HEK293T (cell line): ENCODE measurements at regions not wholly inside any gene's neighbourhood (a gene's known extent, or its start where the extent isn't known, plus 50 kb on each side); places are given as distances from the start of the nearest gene placed in this dataset.
"Not testable (repeated sequence)": the region's sequence is repeated elsewhere in the genome, so short reads cannot be mapped to it uniquely, and the experiment has no call there.

Experiments used
- CTCF ChIA-PET: fragments of 350-600 bp; formaldehyde crosslinking; extraction: SDS; loops from one replicate; lab custom pipeline; 2021; ENCODE audit warnings: antibody characterized with exemption, inconsistent platforms; lab: Yijun Ruan, JAX
- POLR2A ChIA-PET: fragments of 350-600 bp; formaldehyde crosslinking; extraction: SDS; loops from one replicate; lab custom pipeline; 2020; ENCODE audit warnings: antibody characterized with exemption, inconsistent platforms; lab: Yijun Ruan, JAX
- DNase-seq: peaks from one replicate; pipeline ENCODE4 v3.0.0; 2012; ENCODE audit warnings: mixed read lengths; ENCODE audit errors: extremely low spot score
- ARNT ChIP-seq: fragments of 450-650 bp; IDR thresholded peaks from 2 replicates; pipeline ENCODE4 v1.6.1; 2017; ENCODE audit warnings: mild to moderate bottlenecking
- BHLHE40 ChIP-seq: fragments of 450-650 bp; IDR thresholded peaks from 2 replicates; pipeline ENCODE4 v1.6.1; 2016; ENCODE audit warnings: mild to moderate bottlenecking, moderate library complexity, borderline replicate concordance
- CTBP1 ChIP-seq: fragments of 450-650 bp; IDR thresholded peaks from 2 replicates; pipeline ENCODE4 v1.6.1; 2016; ENCODE audit warnings: borderline replicate concordance
- ELF4 ChIP-seq: fragments of 450-650 bp; IDR thresholded peaks from 2 replicates; pipeline ENCODE4 v1.6.1; 2017; ENCODE audit warnings: antibody characterized with exemption
- FOXA1 ChIP-seq: fragments of 450-650 bp; IDR thresholded peaks from 2 replicates; pipeline ENCODE4 v1.6.1; 2016; ENCODE audit warnings: mild to moderate bottlenecking
- FOXK2 ChIP-seq: fragments of 450-650 bp; IDR thresholded peaks from 2 replicates; pipeline ENCODE4 v1.6.1; 2016; ENCODE audit warnings: mild to moderate bottlenecking
- FOXM1 ChIP-seq: fragments of 450-650 bp; IDR thresholded peaks from 2 replicates; pipeline ENCODE4 v1.6.1; 2017; ENCODE audit warnings: mild to moderate bottlenecking, borderline replicate concordance
- HDGF ChIP-seq: fragments of 450-650 bp; IDR thresholded peaks from 2 replicates; pipeline ENCODE4 v1.6.1; 2017; ENCODE audit warnings: antibody characterized with exemption, borderline replicate concordance
- L3MBTL2 ChIP-seq: fragments of 450-650 bp; conservative IDR thresholded peaks from 2 replicates; pipeline ENCODE4 v1.6.1; 2016; ENCODE audit warnings: mild to moderate bottlenecking
- LEF1 ChIP-seq: fragments of 450-650 bp; IDR thresholded peaks from 2 replicates; pipeline ENCODE4 v1.6.1; 2017; ENCODE audit warnings: mild to moderate bottlenecking, borderline replicate concordance
- NFRKB ChIP-seq: fragments of 450-650 bp; IDR thresholded peaks from 2 replicates; pipeline ENCODE4 v1.6.1; 2016; ENCODE audit warnings: mild to moderate bottlenecking, moderate library complexity
- PKNOX1 ChIP-seq: fragments of 450-650 bp; IDR thresholded peaks from 2 replicates; pipeline ENCODE4 v1.6.1; 2016
- SP1 ChIP-seq: fragments of 450-650 bp; IDR thresholded peaks from 2 replicates; pipeline ENCODE4 v1.6.1; 2017
- SUZ12 ChIP-seq: fragments of 450-650 bp; IDR thresholded peaks from 2 replicates; pipeline ENCODE4 v1.6.1; 2016; ENCODE audit warnings: mild to moderate bottlenecking
- TARDBP ChIP-seq: fragments of 450-650 bp; IDR thresholded peaks from 2 replicates; pipeline ENCODE4 v1.6.1; 2016
- ZNF384 ChIP-seq: fragments of 450-650 bp; IDR thresholded peaks from 2 replicates; pipeline ENCODE4 v1.6.1; 2016

DNA sequence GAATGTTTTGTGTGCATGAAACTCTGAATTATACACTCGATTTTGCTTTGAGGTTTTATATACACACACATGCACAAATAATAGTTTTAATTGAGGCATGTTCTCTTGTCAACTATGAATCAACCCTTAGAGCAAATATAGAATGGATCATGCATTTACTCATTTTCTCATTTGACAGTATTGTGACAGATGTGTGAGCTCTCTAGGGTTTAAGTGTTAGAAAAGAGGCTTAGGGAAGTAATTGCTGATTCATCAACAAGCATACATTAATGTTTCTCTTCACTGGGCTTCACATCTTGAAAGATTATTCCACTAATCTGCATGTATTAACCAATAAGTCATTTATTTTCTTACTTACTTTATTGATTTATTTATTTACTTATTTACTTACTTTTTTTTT lies 1356.8 kb upstream of the ACO1 start:
- CTCF ChIA-PET = no interaction called here
- POLR2A ChIA-PET = no interaction called here
- no peak for DNase-seq
- no peak for TF ChIP-seq CTBP1
- TF ChIP-seq ZNF384 = no peak
- no peak for TF ChIP-seq L3MBTL2
- TF ChIP-seq PKNOX1 = no peak
- no peak for TF ChIP-seq SP1
- TF ChIP-seq NFRKB = no peak
- TF ChIP-seq FOXA1 = no peak

GRCh38 chr9:31028137-31028536 lies 1356.3 kb upstream of the ACO1 start:
- ChIA-PET POLR2A (no interaction called here), CTCF (no interaction called here)
- no peak for TF ChIP-seq CTBP1
- TF ChIP-seq NFRKB = no peak
- no peak for TF ChIP-seq ELF4
- no peak for TF ChIP-seq L3MBTL2
- TF ChIP-seq PKNOX1 = no peak
- no peak for TF ChIP-seq FOXM1
- no peak for TF ChIP-seq LEF1
- no peak for TF ChIP-seq FOXK2
- no peak for TF ChIP-seq HDGF
- TF ChIP-seq FOXA1 = no peak
- no peak for TF ChIP-seq SUZ12
- TF ChIP-seq ARNT = no peak
- DNase-seq = no peak

DNA sequence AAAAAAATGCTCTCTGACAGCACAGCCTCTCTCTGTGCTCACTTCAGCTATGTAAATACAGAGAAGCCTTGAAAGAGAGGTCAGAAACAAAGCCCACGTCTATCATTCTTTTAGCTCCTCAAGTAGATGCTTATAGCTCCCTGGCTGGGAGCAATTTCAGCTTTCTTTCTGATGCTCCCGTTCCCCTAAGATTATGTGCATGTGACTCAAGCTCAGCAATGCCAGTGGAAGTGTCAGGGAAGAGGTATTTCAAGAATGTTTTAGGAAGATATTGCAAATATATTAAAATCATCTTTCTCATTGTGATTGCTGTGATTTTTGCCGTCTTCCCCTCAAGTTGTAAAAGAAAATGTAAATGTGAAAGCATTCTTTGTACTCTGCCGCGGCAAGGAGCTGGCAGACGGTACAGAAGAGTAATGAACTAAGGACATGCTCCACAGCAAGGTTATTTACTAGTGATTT lies 1353.7 kb upstream of the ACO1 start:
- ChIA-PET CTCF (no interaction called here), POLR2A (no interaction called here)

GRCh38 chr9:31032206-31032605 lies 1352.2 kb upstream of the ACO1 start:
- DNase-seq = no peak
- ChIA-PET POLR2A (no interaction called here), CTCF (no interaction called here)
- no peak for TF ChIP-seq TARDBP
- no peak for TF ChIP-seq SP1
- TF ChIP-seq CTBP1 = no peak
- TF ChIP-seq ARNT = no peak
- TF ChIP-seq LEF1 = no peak
- no peak for TF ChIP-seq HDGF
- no peak for TF ChIP-seq SUZ12
- TF ChIP-seq NFRKB = no peak
- no peak for TF ChIP-seq ELF4
- TF ChIP-seq FOXA1 = no peak
- TF ChIP-seq BHLHE40 = no peak
- TF ChIP-seq ZNF384 = no peak
- no peak for TF ChIP-seq L3MBTL2

More for the DNA sequence above, 1353.7 kb upstream of the ACO1 start:
- DNase-seq = no peak
- TF ChIP-seq L3MBTL2 (no peak), ZNF384 (no peak), FOXM1 (no peak), SUZ12 (no peak)

GRCh38 chr9:31034311-31034710 lies 1350.1 kb upstream of the ACO1 start:
- TF ChIP-seq PKNOX1 = no peak
- TF ChIP-seq FOXK2 = no peak
- TF ChIP-seq ARNT = no peak
- TF ChIP-seq BHLHE40 = no peak
- TF ChIP-seq ZNF384 = no peak
- TF ChIP-seq FOXA1 = no peak
- no peak for TF ChIP-seq L3MBTL2
- no peak for TF ChIP-seq SUZ12
- POLR2A ChIA-PET = no interaction called here
- no peak for DNase-seq
- CTCF ChIA-PET = no interaction called here

DNA sequence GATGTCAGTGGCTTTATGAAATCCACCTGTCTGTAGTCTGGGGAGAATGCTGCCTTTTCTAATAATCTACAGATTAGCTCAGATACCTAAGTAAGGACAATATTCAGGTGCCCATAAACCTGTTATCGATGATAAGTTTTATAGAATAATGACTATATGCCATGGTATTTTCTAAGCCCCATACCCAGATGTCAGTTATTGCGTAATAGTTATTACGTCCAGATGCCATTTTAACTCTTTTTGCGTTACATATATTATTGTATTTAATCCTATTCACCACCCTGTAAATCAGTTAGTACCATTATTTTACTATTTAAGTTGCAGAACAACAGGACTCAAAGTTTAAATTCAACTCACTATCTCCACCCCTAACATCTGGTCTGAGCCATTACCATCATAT lies 1343.9 kb upstream of the ACO1 start:
- ChIA-PET POLR2A (no interaction called here), CTCF (no interaction called here)
- DNase-seq = no peak
- TF ChIP-seq L3MBTL2 (no peak), SUZ12 (no peak), TARDBP (no peak)

DNA sequence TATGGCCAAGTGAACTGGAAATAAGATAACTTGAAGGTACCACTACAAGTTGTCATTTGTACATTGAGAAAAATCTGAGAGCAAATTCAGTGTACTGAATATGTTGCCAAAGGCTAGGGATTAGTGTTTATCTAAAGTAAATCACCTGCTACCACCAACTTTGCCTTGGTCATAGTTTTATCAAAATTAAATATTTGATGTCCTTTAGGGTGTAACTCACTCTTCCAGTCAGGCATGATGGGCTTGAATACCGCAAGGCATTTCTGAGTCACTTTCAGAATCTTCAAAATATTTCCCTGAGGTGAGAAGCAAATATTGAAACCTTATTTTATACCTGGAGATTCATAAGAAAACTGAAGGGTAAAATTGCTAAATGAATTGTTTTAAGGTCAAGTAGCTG lies 1338.6 kb upstream of the ACO1 start:
- TF ChIP-seq FOXA1 = no peak
- TF ChIP-seq ARNT = no peak
- TF ChIP-seq TARDBP = no peak
- TF ChIP-seq LEF1 = no peak
- no peak for TF ChIP-seq BHLHE40
- no peak for TF ChIP-seq SP1
- no peak for TF ChIP-seq L3MBTL2
- TF ChIP-seq FOXK2 = no peak
- TF ChIP-seq SUZ12 = no peak
- TF ChIP-seq ZNF384 = no peak
- TF ChIP-seq ELF4 = no peak
- TF ChIP-seq NFRKB = no peak
- ChIA-PET POLR2A (no interaction called here), CTCF (no interaction called here)
- no peak for DNase-seq

DNA sequence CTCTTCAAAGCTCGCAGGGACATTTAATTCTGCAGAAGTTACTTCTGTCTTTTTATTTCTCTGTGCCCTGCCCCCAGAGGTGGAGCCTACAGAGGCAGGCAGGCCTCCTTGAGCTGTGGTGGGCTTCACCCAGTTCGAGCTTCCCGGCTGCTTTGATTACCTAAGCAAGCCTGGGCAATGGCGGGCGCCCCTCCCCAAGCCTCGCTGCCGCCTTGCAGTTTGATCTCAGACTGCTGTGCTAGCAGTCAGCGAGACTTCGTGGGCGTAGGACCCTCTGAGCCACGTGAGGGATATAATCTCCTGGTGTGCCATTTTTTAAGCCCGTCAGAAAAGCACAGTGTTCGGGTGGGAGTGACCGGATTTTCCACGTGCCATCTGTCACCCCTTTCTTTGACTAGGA lies 1322.9 kb upstream of the ACO1 start:
- CTCF ChIA-PET = not testable (repeated sequence)

More for the DNA sequence above, 1322.9 kb upstream of the ACO1 start:
- DNase-seq, POLR2A ChIA-PET: not testable (repeated sequence)
